ENCODE measurements at regions not wholly inside any gene's neighbourhood (a gene's known extent, or its start where the extent isn't known, plus 50 kb on each side); places are given as distances from the start of the nearest gene placed in this dataset.

GRCh38 chr13:47656651-47657050 lies 344.4 kb downstream of the SUCLA2 start:
- no peak for DNase-seq
- intact Hi-C loops (cut with DNase I), result no loop called here
- Histone ChIP-seq H3K27me3 (peaks cover 0 to 4% (median 0%) of the 10 kb centered on the region in 4 donors), H3K27ac (no peak overlapping the region), H3K4me1 (no peaks in the 10 kb centered on the region), H3K36me3 (no peaks in the 10 kb centered on the region), H3K4me3 (no peak overlapping the region), H3K9me3 (peaks cover 0 to 6% (median 0%) of the 10 kb centered on the region in 3 donors)
- 62 to 65% methylated on average over 1 of the region's 1 CpG for WGBS, 2 donors
- TF ChIP-seq CTCF (IDR thresholded peaks at IDR 0.05) (no peak), POLR2A (IDR thresholded peaks at IDR 0.05) (no peak)

- no peaks in the 10 kb centered on the region for H3K9me3 ChIP-seq
- intact Hi-C loops (cut with DNase I), result no loop called here
- TF ChIP-seq POLR2A (IDR thresholded peaks at IDR 0.05) (no peak), CTCF (IDR thresholded peaks at IDR 0.05) (no peak)
Observed at GRCh38 chr13:47650209-47650608, 350.9 kb downstream of the SUCLA2 start.

GRCh38 chr13:47647001-47647400 lies 354.1 kb downstream of the SUCLA2 start:
- Histone ChIP-seq H3K36me3 (no peaks in the 10 kb centered on the region), H3K9me3 (no peaks in the 10 kb centered on the region), H3K27ac (no peak overlapping the region), H3K4me3 (no peak overlapping the region), H3K27me3 (no peaks in the 10 kb centered on the region), H3K4me1 (no peaks in the 10 kb centered on the region)
- TF ChIP-seq POLR2A (IDR thresholded peaks at IDR 0.05) (no peak), CTCF (IDR thresholded peaks at IDR 0.05) (no peak)
- no peak for DNase-seq
- intact Hi-C loops (cut with DNase I), result no loop called here

More at GRCh38 chr13:47650209-47650608, 350.9 kb downstream of the SUCLA2 start:
- H3K4me3 ChIP-seq, result no peak overlapping the region
- no peak for DNase-seq
- no peak overlapping the region for H3K27ac ChIP-seq
- H3K4me1 ChIP-seq, result no peaks in the 10 kb centered on the region
- H3K27me3 ChIP-seq, result no peaks in the 10 kb centered on the region
- H3K36me3 ChIP-seq, result no peaks in the 10 kb centered on the region

- DNase-seq, result no peak
- Histone ChIP-seq H3K4me1 (no peaks in the 10 kb centered on the region), H3K9me3 (no peaks in the 10 kb centered on the region), H3K27ac (no peak overlapping the region), H3K36me3 (no peaks in the 10 kb centered on the region), H3K4me3 (no peak overlapping the region), H3K27me3 (no peaks in the 10 kb centered on the region)
- intact Hi-C loops (cut with DNase I), result no loop called here
- 59 to 87% methylated on average over 1 of the region's 1 CpG for WGBS, 2 donors
- TF ChIP-seq CTCF (IDR thresholded peaks at IDR 0.05), result no peak
- TF ChIP-seq POLR2A (IDR thresholded peaks at IDR 0.05), result no peak
Observed at GRCh38 chr13:47646298-47646697, 354.8 kb downstream of the SUCLA2 start.

GRCh38 chr13:47639738-47640447 lies 361.2 kb downstream of the SUCLA2 start:
- Histone ChIP-seq H3K36me3 (no peaks in the 10 kb centered on the region), H3K4me3 (no peak overlapping the region), H3K9me3 (no peaks in the 10 kb centered on the region), H3K27ac (no peak overlapping the region), H3K4me1 (no peaks in the 10 kb centered on the region), H3K27me3 (no peaks in the 10 kb centered on the region)
- no peak for DNase-seq
- no peak for TF ChIP-seq POLR2A (IDR thresholded peaks at IDR 0.05)
- no peak for TF ChIP-seq CTCF (IDR thresholded peaks at IDR 0.05)
- WGBS, 2 donors, result 56 to 62% methylated on average over 2 of the region's 2 CpGs
- intact Hi-C loops (cut with DNase I), result no loop called here
